OCI-LY7 (cell line): ENCODE measurements at regions not wholly inside any gene's neighbourhood (a gene's known extent, or its start where the extent isn't known, plus 50 kb on each side); places are given as distances from the start of the nearest gene placed in this dataset.

Experiments used
- EZH2phosphoT487 ChIP-seq: fragments of 200-600 bp; sonication (generic); IDR thresholded peaks from 2 replicates; pipeline ENCODE4 v1.6.1; 2018; ENCODE audit warnings: low read depth, borderline replicate concordance, mild to moderate bottlenecking, mixed run types, antibody characterized with exemption, low read length, moderate library complexity, mixed read lengths
- TF ChIP-seq, protein P1 (sequence below): fragments of 200-600 bp; sonication (generic); conservative IDR thresholded peaks from 2 replicates; pipeline ENCODE4 v1.5.1; 2014; ENCODE audit warnings: mild to moderate bottlenecking, antibody characterized with exemption, low read length, moderate library complexity, mixed read lengths

- TF ChIP-seq, protein P1, sequence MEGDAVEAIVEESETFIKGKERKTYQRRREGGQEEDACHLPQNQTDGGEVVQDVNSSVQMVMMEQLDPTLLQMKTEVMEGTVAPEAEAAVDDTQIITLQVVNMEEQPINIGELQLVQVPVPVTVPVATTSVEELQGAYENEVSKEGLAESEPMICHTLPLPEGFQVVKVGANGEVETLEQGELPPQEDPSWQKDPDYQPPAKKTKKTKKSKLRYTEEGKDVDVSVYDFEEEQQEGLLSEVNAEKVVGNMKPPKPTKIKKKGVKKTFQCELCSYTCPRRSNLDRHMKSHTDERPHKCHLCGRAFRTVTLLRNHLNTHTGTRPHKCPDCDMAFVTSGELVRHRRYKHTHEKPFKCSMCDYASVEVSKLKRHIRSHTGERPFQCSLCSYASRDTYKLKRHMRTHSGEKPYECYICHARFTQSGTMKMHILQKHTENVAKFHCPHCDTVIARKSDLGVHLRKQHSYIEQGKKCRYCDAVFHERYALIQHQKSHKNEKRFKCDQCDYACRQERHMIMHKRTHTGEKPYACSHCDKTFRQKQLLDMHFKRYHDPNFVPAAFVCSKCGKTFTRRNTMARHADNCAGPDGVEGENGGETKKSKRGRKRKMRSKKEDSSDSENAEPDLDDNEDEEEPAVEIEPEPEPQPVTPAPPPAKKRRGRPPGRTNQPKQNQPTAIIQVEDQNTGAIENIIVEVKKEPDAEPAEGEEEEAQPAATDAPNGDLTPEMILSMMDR, result no peak
- no peak for TF ChIP-seq EZH2phosphoT487
Measured at GRCh38 chr5:78726571-78726970, 78.0 kb upstream of the LHFPL2 start.
